Stimulated activated CD4-positive, alpha-beta T cell treated with anti-CD3 and anti-CD28 coated beads, TNF-alpha, amount 100 ng/mL, for 24 hours (primary cell): ENCODE measurements at regions not wholly inside any gene's neighbourhood (a gene's known extent, or its start where the extent isn't known, plus 50 kb on each side); places are given as distances from the start of the nearest gene placed in this dataset.
"Not testable (repeated sequence)": the region's sequence is repeated elsewhere in the genome, so short reads cannot be mapped to it uniquely, and the experiment has no call there.

Source experiments
- DNase-seq, 3 experiments: peaks; one replicate each; pipeline ENCODE4 v3.0.0-alpha.2; 2020; ENCODE audit warnings: low read depth in 3 of 3

DNA sequence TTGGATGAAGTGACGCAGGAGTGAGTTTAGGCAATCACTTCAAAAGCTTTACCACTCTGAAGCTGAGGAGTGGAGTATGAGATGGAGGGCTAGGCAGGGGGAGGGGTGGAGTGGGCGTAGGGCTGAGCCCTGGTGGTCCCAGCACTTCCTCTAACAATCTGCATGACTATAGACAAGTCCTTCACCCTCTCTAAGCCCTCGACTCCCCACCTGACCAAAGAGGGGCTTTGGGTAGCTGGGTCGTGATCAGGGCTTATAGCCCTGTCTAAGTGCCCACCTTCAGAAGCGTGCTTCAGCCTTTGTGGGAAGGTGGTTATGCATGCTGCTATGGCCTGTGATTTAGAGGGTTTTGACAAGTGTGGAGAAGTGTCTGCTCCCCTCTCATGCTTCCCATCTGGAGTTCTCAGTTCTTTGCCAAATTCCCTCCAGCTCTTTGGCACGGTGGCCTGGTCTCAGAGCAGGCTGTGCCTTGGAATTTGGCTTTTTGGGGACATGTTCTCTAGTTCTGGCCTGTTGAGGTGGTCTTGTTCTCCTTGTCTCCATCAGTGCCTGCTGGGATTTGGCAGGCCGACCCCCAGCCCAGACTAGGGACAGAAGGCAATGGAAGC, 53.0 kb downstream of the ACTBL2 start:
- DNase-seq, result no peak

DNA sequence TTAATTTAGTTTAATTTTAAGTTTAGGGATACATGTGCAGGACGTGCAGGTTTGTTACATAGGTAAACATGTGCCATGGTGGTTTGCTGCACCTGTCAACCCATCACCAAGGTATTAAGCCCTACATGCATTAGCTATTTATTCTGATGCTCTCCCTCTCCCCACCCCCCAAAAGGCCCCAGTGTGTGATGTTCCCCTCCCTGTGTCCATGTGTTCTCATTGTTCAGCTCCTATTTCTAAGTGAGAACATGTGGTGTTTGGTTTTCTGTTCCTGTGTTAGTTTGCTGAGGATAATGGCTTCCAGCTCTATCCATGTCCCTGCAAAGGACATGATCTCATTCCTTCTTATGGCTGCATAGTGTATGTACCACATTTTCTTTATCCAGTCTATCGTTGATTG, 53.6 kb downstream of the ACTBL2 start:
- DNase-seq, result not testable (repeated sequence)

DNA sequence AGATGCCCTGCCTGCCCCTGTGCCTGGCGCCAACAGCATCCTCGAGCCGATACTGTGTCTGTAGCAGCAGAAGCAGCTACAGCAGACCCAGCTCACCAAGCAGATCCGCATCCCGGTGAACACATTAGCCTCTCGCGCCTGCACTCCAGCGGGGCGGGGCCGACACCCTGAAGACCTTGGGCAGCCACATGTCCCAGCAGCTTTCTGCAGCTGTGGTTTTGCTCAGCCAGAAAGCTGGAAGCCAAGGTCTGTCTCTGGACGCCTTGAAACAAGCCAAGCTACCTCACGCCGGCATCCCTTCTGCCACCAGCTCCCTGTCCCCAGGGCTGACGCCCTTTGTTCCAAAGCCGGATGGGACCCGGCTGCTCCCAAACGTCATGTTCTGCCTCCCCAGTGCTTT, 59.6 kb downstream of the ACTBL2 start:
- DNase-seq, result no peak

DNA sequence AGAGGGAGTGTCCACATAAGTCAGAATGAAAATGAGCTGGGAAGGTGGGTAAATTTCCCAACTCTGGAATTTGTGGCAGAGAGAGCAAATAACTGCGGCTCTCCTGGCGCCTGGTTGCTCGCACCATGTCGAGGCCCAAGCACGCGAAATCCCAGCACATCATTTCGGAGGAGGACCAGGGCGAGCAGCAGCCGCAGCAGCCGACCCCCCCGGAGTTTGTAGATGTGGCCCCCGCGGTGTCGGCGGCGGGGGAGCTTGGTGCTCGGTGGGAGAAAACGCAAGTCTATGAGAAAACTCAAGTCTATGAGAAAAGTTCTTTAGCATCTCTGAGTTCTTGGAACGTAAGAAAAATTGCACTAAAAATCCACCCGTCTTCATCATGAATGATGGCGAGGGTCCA, 60.3 kb downstream of the ACTBL2 start:
- DNase-seq, result no peak

DNA sequence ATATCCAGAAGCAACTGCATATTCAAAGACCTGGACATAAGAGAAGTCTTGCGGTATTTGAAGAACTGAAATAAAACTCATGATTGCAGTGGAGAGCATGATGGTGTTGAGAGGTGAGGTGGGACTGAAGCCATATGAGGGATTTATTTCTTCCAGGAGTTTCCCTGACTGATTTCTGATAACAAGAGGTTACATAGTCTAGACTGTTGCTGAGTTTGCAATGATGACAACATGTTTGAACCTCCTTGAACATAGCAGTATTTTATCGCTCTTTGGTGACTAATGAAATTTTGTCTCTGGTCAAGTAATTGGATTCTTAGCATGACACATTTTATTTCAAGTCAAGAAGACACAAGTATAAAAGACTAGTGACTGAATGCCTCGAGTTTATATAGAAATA, 61.8 kb downstream of the ACTBL2 start:
- DNase-seq, result no peak

DNA sequence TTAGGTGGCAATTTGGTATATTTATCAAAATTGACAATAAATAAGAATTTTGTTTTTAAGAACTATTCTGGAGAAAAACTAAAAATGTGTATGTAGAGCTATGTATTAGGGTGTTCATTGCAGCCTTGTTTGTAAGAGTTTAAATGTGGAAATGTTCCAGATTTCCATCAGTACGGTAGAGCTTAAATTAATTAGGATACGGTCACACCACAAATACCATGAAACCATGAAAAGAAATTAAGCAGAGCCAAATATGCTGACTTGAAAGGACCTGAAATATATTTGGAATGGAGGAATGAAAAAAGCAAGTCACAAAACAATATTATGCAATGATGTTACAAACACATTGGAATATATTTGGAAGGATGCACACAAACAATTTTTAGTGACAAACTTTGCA, 64.6 kb downstream of the ACTBL2 start:
- DNase-seq, result no peak

DNA sequence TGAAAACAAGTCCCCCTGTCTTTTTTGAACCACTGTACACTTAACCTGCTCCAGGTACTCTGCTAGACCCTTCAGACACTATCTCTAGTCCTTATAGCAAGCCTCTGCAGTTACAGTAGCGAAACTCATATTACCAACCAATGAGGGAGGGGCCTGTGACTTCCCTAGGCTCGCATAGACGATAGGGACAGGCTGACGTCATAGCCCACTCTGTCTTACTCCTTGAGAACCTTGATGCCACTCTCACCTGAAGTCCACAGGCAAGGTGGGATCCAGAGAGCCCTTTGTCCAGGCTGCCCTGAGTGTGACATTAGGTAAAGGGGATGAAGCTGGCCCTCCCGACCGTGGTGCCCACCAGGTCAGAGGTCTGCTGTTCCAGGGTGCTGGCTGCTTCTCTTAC, 65.3 kb downstream of the ACTBL2 start:
- DNase-seq, result no peak

DNA sequence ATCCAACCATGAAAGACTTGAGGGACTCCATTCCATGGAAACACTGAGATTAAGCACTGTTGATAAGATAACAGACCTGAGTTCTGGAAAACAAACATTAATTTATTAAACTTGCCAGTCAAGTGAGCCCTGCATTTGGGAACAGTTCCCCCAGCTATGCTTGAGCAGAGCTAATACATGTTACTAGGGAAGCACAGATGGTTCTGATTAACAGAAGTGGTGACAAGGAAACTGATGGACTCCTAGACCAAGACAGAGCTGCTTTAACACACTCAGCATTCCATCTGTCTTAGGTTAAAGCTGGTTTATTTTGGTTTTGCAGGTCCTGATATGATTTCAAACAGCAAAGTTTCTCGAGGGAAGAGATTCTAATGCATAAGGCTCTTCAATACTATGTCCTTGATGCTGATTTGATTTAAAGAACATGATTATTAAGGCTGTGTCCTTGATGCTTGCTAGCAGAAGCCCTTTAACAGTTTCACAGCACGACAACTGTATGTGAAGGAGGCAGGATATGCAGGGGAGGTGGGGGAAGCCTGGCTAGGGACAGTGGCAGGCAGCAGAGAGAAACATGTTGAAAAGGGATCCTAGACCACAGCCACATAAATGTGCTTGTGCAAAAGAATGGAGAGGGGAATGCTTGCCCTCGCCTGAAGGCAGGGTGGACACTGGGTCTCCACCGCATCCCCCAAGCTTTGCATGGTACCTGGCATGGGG, 66.2 kb downstream of the ACTBL2 start:
- no peak for DNase-seq

DNA sequence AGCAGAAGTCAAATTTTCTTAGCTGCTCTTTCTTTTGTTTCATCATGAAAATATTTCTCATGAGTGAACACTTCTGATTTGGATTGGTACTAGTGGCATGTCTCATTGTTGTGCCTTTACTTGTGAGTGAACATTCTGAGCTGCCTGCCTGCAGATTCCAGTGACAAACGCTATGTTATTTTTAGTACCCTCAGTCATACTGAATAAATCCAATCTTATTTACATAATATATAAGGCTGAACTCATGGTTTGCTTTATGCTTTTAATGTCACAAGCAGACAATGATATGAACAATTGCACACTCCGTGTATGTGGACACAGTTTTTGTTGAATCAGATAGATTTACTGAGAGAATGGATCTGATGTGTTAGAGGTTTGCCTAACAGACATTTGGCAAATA, 67.8 kb downstream of the ACTBL2 start:
- no peak for DNase-seq

DNA sequence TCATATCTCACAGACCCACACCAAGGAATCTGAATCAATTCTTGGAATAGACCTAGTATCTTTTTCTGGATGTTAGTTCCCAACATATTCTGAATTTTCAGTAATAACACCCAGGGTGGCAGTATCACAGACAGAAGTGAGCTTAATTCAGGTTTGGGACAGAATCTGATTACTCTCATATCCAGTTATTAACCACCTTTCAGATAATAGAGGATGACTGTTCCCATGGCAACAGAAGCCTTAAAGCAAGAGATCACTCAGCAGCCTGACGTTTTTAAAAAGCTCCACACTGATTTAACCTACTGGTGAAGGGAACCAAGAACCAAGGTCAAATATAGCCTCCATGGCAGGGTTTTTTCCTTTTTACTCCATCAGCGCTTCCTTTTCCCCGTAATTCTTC, 68.4 kb downstream of the ACTBL2 start:
- no peak for DNase-seq

DNA sequence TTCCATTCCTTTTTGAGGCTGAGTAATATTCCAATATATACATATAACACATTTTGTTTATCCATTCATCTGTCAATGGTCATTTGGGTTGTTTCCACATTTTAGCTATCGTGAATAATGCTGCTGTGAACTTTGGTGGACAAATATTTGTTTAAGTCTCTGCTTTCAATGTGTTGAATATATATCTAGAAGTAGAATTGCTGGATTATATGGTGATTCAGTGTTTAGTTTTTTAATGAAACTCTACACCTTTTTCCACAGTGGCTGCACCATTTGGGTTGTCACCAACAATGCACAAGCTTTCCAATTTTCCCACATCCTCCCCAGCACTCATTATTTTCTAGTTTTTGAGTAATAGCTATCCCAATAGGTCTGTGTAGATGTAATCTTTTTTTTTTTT, 69.5 kb downstream of the ACTBL2 start:
- DNase-seq, result no peak

DNA sequence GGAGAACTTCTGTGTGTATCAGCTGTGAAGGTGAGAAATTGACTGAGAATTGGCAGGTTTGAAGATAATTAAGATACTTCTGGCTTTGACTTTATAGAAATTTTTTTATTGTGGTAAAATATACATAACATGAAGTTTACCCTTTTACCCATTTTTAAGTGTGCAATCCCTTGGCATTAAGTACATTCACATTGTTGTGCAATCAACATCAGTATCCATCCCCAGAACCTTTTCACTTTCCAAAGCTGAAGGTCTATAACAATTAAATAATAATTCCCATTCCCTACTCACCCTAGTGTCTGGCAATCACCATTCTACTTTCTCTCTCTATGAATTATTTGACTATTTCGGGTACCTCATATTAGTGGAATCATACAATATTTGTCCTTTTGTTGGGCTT, 69.9 kb downstream of the ACTBL2 start:
- DNase-seq, result no peak

DNA sequence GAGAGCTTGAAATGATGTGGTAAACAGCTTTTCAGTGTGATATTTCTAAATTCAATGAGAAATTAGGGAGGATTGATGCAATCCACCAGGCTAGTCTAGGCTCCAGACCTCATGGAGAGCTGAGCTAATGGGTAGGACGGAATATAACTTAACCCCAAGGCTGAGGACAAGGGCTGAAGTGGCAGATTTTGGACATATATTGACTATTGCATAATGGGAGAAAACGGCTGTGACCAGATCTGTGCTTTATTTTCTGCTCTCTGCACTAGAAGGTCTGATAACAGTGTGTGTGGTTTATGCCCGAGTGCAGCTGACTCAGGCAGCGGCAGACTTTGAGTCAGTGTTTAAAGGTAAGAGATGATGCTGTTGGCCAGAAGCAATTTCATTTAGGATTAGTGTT, 70.6 kb downstream of the ACTBL2 start:
- DNase-seq, result no peak

DNA sequence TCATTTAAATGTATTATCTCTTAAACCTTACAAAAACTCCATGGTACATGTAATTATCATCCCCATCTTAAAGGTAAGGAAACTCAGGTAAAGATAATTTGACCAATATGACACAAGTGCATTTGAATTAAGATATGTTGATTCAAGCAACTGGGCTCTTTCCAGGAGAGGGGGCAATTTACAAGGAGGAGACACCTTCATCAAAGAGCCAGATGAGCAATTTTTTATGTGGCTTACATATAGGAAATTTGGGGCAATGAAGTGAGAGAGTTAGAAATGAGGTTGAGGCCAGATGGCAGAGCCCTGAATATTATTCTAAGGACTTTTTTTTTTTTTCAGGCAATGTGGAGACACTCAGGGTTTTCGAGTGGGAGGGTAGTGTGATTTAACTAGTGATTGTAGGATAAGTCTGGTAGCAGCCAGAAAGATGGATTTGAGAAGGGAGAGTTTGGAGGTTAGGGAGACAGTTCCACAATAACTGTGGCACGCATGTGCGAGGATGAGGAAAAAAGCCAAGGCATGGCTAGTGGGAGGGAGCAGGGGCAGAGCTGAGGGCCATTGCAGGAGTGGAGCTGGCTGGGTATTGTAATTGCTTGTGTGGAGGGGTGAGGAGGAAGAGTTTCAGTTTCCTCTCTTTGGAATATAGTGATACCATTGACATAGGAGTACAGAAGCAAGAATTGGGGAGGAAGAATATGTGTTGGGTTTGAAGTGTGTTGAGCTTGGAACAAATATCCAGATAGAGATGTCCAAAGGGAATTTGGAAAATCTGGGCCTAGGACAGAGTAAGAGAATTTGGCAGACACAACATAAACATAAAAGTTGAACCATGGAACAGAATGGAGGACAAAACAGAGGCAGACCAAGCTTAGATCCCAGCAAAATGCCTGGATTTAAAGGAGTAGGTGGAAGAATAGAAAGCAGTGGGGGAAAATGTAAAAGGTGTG, 72.0 kb downstream of the ACTBL2 start:
- no peak for DNase-seq

DNA sequence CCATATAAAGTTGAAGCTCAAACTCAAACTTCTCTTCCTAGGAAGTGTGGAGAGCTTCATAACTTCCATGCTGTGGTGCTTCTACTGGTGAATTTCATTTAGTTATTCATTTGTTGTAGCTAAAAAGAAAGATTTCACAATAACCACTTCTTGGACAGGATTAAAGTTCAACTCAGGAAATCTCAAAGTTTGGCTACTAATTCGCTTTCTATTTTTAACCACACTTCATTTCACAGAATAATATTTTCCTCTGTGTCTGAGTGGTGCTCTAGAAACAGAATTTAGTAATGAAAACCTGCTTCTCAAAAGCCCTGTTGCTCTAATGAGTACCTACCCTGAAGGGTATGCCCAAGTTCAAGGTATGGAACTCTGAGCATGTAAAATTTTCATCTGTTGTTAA, 73.9 kb downstream of the ACTBL2 start:
- no peak for DNase-seq

DNA sequence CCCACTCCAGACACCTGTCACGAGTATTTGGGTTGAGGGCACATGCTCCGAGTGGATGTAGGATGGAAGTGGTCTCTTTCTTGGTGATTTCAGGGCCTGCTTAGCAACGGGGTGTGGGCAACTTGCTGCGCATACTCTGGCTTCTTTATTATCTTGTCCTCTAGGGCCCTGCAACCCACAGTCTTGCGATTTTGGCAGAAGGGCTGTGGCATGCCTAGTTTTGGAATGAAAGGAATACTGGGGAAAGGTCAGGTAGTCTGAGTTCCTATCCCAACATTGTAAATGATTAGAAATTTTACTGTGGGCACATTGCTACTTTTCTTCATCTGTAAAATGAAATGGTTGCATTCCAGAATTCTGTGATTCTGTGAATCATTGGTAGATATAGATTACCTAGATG, 74.3 kb downstream of the ACTBL2 start:
- DNase-seq, result no peak

DNA sequence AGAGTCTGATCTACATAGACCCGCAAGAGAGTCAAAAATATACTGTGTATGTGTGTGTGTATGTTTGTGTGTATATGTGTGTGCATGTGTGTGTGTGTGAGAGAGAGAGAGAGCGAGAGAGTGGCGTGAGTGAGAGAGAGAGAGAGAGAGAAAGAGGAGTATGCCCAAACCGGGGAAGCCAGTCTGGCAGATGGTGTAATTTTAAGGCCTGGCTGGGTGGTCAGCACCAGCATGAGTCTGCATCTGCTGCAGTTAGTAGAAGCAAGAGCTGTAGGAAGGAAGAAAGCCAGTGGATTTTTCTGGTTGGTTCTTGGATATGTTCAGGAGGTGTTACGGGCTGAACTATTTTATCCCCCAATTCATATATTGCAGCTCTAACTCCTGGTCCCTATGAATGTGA, 75.2 kb downstream of the ACTBL2 start:
- no peak for DNase-seq

DNA sequence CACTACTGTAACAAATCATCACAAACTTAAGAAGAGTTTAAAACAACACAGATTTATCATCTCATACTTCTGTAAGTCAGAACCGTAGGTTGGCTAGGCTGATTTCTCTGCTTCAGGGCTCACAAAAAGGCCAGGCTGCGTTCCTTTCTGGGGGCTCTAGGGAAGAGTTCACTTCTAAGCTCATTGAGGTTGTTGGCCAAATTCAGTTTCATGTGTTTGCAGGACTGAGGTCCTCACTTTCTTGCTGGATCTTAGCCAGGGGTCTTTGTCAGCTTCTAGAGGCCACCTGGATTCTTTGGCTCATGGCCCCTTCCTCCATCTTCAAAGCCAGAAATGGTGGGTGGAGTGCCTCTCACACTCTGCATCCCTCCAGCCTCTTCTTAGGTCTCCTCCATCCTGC, 76.0 kb downstream of the ACTBL2 start:
- no peak for DNase-seq

DNA sequence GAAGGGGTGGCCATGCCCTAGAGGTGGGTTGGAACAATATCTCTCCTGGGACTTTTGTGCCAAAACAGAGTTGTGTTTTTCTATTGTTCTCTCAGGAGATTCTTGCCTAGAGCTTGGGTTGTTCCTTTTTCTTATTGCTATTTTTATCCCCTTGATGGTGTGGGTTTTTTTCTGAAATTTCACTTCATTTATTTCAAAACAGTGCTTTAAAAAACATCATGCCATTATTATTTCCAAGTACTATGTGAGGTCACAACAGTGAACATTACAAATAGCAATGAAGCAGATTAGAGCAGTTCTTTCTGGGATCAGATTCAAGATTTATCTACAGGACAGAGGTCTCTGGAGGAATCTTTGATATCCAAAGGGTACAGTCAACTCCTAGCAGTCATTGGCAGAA, 76.6 kb downstream of the ACTBL2 start:
- DNase-seq, result no peak

DNA sequence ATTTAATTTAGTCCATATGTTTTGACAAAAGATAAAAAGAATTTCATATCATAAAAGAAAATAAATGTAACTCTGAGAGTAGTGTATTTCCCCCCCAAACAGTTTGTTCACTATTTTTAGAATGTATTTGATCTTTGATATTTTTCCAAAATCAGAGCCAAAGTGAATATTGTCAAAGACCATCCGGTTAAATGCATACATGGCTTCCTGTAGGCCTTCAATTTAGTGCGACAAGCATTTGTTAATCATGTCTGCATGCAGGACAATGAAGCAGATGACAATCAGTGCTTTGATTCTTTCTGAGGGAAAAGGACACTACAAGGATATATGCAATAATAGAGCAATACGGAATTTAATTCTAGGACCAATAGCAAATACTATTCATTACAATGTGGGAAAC, 79.8 kb downstream of the ACTBL2 start:
- no peak for DNase-seq

DNA sequence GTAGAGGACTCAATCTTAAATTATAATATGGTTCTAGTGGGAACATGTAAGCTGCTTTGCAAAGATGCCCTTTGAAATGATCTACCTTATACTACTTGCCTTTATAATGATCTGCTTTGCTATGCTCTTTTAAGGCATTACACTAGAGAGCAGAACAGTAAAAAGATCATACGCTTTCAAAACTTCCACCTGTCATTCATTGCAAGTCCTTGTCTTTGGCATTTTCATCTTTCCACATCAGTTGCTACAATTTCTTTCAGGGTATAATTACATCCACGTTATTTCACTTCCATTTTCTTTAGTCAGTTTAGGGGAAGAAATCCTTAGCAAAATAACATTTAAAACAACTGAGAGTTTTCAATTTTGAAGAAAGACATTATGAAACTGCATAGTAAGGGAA, 80.3 kb downstream of the ACTBL2 start:
- no peak for DNase-seq

DNA sequence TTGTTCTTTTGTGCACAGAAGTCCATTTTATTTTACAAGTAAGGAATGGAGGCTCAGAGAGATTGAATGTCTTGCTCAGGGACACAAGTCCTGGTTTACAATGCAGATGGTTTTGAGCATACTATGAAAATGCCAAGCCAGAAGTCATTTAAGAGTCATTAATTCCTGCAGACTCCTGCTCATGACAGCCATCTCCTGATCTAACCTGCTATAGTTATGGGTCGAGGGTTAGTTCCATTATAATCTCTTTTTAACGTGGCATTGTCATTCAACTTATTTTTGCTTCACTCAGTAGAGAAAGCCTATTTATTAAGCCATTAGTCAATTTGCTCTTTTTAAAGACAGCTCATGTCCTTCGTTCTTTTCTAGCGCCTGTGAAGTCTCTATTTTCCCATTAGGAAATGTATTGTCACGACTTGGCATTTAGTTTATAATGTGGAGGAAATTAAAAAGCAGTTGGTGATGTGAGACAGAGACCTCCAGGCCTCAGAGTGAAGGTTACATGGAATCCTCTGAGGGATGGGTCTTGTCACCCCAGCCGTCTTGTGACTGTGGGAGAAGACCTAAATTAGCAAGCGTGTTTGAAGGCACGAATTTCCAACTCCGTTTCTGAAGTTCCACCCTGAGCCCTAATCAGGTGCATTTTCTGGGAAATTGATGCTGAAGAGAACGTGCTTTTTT, 84.1 kb downstream of the ACTBL2 start:
- no peak for DNase-seq
